ENCODE measurements at regions not wholly inside any gene's neighbourhood (a gene's known extent, or its start where the extent isn't known, plus 50 kb on each side); places are given as distances from the start of the nearest gene placed in this dataset.
"Not testable (repeated sequence)": the region's sequence is repeated elsewhere in the genome, so short reads cannot be mapped to it uniquely, and the experiment has no call there.

DNA sequence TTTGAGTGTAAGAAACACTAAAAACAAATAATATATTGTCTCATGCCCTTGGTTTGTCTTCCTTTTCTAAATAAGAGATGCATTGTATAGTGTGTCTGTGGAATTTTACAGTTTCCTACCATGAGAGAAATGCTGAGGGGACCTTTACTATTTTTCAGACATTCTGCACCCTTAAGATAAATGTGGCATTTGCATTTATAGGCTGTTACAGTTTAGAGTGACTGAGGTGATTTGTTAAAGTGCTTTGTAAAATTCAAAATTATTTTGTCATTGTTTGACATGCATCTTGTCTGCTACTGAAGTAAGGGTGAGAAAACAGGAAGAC lies 78.9 kb upstream of the ZSWIM2 start:
- DNase-seq (ENCODE audit: low spot score), result no peak

DNA sequence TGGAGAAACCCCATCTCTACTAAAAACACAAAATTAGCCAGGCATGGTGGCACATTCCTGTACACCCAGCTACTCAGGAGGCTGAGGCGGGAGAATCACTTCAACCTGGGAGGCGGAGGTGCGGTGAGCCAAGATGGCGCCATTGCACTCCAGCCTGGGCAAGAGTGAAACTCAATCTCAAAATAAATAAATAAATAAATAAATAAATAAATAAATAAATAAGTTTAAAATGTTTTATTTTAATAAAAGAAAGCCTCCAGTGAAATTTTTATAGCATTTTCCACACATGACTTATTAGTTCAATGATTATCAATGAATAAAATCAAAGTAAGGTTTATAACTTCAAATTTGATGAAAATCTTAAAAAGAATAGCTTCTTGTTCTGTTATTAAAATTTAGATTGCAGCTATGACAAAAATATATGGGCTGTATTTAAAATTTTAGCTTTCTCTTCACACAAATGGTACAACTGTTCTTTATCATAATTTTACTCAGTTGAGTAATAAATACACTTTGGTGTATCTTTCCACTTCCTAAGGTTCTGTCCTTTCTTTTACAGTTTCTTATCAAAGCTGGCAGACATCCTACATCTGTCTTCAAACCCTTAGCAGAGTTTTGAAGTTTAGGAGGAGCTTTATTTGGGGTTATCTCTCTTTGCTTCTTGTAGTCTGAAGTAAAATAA lies 78.4 kb upstream of the ZSWIM2 start:
- no peak for DNase-seq (ENCODE audit: low spot score)

- DNase-seq (ENCODE audit: low spot score), result no peak
These were observed 76.5 kb upstream of the ZSWIM2 start for GRCh38 chr2:186925514-186925913.

DNA sequence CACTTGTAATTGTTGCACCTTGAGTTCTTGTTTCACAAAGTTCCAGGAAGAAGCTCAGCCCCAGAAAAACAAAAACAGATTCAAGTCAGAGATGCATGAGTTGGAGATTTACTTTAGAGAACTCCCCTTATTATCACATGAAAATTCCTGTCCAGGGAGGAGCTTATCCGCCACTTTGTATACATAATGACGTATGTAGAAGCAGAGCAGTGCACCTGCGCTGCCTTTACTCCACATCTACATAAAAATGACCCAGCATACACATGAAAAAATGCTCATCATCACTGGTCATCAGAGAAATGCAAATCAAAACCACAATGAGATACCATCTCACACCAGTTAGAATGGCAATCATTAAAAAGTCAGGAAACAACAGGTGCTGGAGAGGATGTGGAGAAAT lies 73.3 kb upstream of the ZSWIM2 start:
- not testable (repeated sequence) for DNase-seq (ENCODE audit: low spot score)

- no peak for DNase-seq (ENCODE audit: low spot score)
These were observed 70.3 kb upstream of the ZSWIM2 start for GRCh38 chr2:186919296-186919695.

GRCh38 chr2:186918495-186918894 lies 69.5 kb upstream of the ZSWIM2 start:
- no peak for DNase-seq (ENCODE audit: low spot score)

- no peak for DNase-seq (ENCODE audit: low spot score)
These were observed 68.9 kb upstream of the ZSWIM2 start for GRCh38 chr2:186917866-186918265.

- no peak for DNase-seq (ENCODE audit: low spot score)
These were observed 64.9 kb upstream of the ZSWIM2 start for GRCh38 chr2:186913870-186914269.

DNA sequence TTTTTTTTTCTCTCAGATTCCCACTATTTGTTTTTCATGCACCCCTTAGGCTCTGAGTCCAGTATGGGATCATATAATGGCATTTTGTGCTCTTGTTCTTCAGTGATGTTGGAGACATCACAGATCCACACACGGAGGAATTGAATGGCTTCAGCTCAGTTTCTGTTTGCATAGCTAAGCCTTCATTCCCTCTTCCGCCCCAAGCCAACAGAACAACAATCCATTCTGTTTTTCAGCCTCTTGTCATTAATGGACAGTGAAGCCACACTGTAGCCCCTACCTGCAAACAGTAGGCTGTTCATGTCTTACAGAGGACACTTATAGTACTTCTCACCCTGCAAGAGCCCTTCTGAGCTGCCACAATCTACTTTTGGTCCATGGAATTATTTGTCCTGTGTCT lies 64.0 kb upstream of the ZSWIM2 start:
- DNase-seq (ENCODE audit: low spot score), result no peak

DNA sequence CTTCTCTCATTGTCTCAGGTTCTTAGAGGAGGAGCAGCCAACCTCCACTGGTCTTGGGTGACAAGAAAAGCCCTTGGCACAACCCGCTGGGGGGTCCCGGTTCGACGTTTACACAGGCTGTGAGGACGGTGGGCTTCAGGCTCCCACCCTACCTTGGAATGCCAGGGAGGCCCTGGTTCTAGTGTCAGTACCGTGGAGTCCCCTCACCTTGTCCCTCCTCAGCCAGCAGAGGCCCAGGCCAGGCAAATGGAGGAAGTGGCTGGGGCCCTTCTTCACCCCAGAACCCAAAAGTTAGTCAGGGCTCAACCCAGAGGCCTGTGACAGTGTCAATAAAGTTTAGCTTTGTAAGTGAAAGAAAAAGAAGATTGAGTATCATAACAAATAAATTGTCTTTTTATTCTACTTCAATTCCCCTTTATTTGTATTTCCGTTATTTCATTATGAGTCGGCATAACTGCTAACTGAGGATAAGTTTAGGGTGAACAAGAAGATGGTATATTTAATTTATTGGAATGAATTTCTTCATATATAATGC lies 62.6 kb upstream of the ZSWIM2 start:
- DNase-seq (ENCODE audit: low spot score), result no peak

DNA sequence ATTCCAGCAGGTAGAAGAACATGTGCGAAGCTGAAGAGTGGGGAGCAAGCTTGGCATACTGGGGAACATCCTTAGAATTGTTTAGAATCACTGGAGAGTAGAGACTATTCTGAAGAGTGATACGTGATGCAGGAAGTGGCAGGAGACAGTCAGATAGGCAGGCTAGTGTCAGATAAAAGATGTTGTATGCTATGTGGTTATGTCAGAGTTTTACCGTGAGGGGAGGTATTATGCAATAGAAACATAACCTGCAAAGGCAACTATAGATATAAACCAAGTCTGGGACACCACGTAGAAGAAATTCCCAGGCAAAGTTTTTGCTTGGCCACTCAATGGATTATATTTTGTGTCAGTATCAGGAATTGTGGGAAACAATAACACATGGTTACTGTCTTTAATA lies 62.0 kb upstream of the ZSWIM2 start:
- DNase-seq (ENCODE audit: low spot score), result no peak

GRCh38 chr2:186909095-186909494 lies 60.1 kb upstream of the ZSWIM2 start:
- DNase-seq (ENCODE audit: low spot score), result no peak

DNA sequence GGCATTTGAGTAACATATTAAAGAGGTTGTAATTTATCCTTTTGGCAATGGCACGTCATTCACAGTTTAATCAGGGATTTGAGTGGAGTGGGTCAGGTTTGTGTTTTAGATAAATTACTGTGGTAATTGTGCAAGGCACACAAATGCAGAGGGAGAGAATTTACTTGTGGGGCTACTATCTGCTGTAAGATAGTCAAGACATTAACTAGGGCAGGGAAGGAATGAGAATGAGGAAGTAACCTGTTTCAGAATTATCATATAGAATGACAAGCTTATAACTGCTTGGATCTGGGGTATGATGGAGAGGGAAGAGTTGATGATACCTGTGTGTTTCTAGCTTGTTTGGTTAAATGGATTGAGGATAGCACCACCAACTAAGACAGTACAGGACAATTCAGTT lies 58.9 kb upstream of the ZSWIM2 start:
- DNase-seq (ENCODE audit: low spot score), result no peak

- no peak for DNase-seq (ENCODE audit: low spot score)
These were observed 54.2 kb upstream of the ZSWIM2 start for GRCh38 chr2:186903216-186903615.
